ENCODE measurements at regions not wholly inside any gene's neighbourhood (a gene's known extent, or its start where the extent isn't known, plus 50 kb on each side); places are given as distances from the start of the nearest gene placed in this dataset.

- H3K4me3 ChIP-seq = no peak overlapping the region
- H3K4me1 ChIP-seq (ENCODE audit: insufficient read depth) = no peaks in the 10 kb centered on the region
- no peak for DNase-seq
- no peaks in the 10 kb centered on the region for H3K36me3 ChIP-seq
- intact Hi-C loops (cut with DNase I) = no loop called here
- H3K9me3 ChIP-seq = no peaks in the 10 kb centered on the region
- no peak for TF ChIP-seq POLR2A (IDR thresholded peaks at IDR 0.05)
- no peak for TF ChIP-seq CTCF (IDR thresholded peaks at IDR 0.05)
- TF ChIP-seq EP300 (IDR thresholded peaks at IDR 0.05) = no peak
- 29 to 38% (median 31%) methylated on average over 2 of the region's 2 CpGs for WGBS, 3 donors
- no peaks in the 10 kb centered on the region for H3K27me3 ChIP-seq
- H3K27ac ChIP-seq = no peak overlapping the region
Observed at GRCh38 chr6:49269190-49269589, 193.9 kb downstream of the MMUT start.

- Histone ChIP-seq H3K4me3 (no peak overlapping the region), H3K9me3 (no peaks in the 10 kb centered on the region), H3K27me3 (no peaks in the 10 kb centered on the region), H3K4me1 (ENCODE audit: insufficient read depth) (no peaks in the 10 kb centered on the region), H3K27ac (no peak overlapping the region), H3K36me3 (no peaks in the 10 kb centered on the region)
- TF ChIP-seq EP300 (IDR thresholded peaks at IDR 0.05) = no peak
- no peak for TF ChIP-seq CTCF (IDR thresholded peaks at IDR 0.05)
- TF ChIP-seq POLR2A (IDR thresholded peaks at IDR 0.05) = no peak
- 86 to 91% (median 88%) methylated on average over 8 of the region's 8 CpGs for WGBS, 3 donors
- no peak for DNase-seq
- intact Hi-C loops (cut with DNase I) = no loop called here
Observed at GRCh38 chr6:49264909-49265308, 198.1 kb downstream of the MMUT start.

- no peaks in the 10 kb centered on the region for H3K9me3 ChIP-seq
- WGBS, 3 donors = 69 to 76% (median 74%) methylated on average over 7 of the region's 7 CpGs
- TF ChIP-seq EP300 (IDR thresholded peaks at IDR 0.05) (no peak), CTCF (IDR thresholded peaks at IDR 0.05) (no peak), POLR2A (IDR thresholded peaks at IDR 0.05) (no peak)
Observed at GRCh38 chr6:49264496-49264895, 198.6 kb downstream of the MMUT start.

DNA sequence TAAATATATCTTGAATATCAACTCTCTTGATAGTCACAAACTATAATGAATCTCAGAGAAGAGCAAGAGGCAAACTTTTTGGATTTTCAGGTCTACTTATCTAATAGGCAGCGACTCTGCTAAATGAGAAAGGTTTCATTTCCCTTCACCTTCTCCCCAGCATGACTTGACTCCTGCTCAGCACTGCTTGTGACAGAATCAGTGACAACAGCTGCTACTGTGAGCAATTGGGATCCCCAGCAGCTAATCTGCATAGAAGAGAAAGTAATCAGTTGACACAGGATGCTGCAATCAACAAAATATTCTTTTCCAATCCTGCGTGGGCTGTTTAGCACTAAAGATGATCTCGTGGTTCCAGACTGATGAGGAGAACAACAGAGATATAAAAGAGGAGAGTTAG is 205.5 kb downstream of the MMUT start:
- no peaks in the 10 kb centered on the region for H3K36me3 ChIP-seq
- H3K4me3 ChIP-seq = no peak overlapping the region
- TF ChIP-seq CTCF (IDR thresholded peaks at IDR 0.05) = no peak
- no peak for TF ChIP-seq POLR2A (IDR thresholded peaks at IDR 0.05)
- no peak for TF ChIP-seq EP300 (IDR thresholded peaks at IDR 0.05)
- H3K27me3 ChIP-seq = no peaks in the 10 kb centered on the region
- DNase-seq = no peak
- no peaks in the 10 kb centered on the region for H3K9me3 ChIP-seq
- intact Hi-C loops (cut with DNase I) = no loop called here
- 33 to 45% (median 38%) methylated on average over 3 of the region's 3 CpGs for WGBS, 3 donors
- no peak overlapping the region for H3K27ac ChIP-seq
- no peaks in the 10 kb centered on the region for H3K4me1 ChIP-seq (ENCODE audit: insufficient read depth)

More at GRCh38 chr6:49264496-49264895, 198.6 kb downstream of the MMUT start:
- no peaks in the 10 kb centered on the region for H3K27me3 ChIP-seq
- no peak for DNase-seq
- no peak overlapping the region for H3K27ac ChIP-seq
- intact Hi-C loops (cut with DNase I) = no loop called here
- H3K36me3 ChIP-seq = no peaks in the 10 kb centered on the region
- H3K4me3 ChIP-seq = no peak overlapping the region
- no peaks in the 10 kb centered on the region for H3K4me1 ChIP-seq (ENCODE audit: insufficient read depth)

DNA sequence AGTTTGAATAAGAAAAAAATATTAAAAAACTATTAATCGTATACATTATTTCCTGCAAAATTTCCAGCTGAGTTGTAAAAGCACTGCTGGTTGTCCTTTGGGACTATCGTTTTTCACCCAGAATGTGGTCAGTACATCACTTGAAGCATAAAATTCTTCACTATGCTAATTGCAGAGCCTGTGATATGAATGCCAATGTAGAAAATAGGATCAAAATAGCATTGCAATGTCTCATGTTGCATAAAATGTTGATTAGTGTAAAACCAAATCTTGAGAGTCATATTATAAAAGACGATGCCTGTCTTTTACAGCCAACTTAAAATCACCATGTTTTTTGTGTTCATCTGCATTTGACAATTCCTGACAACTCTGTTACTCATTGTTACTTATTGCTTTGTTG is 207.7 kb downstream of the MMUT start:
- no peaks in the 10 kb centered on the region for H3K36me3 ChIP-seq
- H3K27me3 ChIP-seq = no peaks in the 10 kb centered on the region
- H3K4me3 ChIP-seq = no peak overlapping the region
- no peaks in the 10 kb centered on the region for H3K4me1 ChIP-seq (ENCODE audit: insufficient read depth)
- no peak for TF ChIP-seq EP300 (IDR thresholded peaks at IDR 0.05)
- no peak for TF ChIP-seq CTCF (IDR thresholded peaks at IDR 0.05)
- TF ChIP-seq POLR2A (IDR thresholded peaks at IDR 0.05) = no peak
- H3K27ac ChIP-seq = no peak overlapping the region
- 85 to 91% (median 86%) methylated on average over 3 of the region's 3 CpGs for WGBS, 3 donors
- no peak for DNase-seq
- H3K9me3 ChIP-seq = no peaks in the 10 kb centered on the region
- intact Hi-C loops (cut with DNase I) = no loop called here
